ENCODE measurements at regions not wholly inside any gene's neighbourhood (a gene's known extent, or its start where the extent isn't known, plus 50 kb on each side); places are given as distances from the start of the nearest gene placed in this dataset.

GRCh38 chr4:79695848-79696247, 287.8 kb upstream of the GK2 start:
- Histone ChIP-seq H3K36me3 (ENCODE audit: insufficient read depth, low read length) (no peaks in the 10 kb centered on the region), H3K4me3 (ENCODE audit: low read depth, low read length, poor library complexity, severe bottlenecking) (no peak overlapping the region), H2AFZ (ENCODE audit: low read length) (no peak overlapping the region), H3K9me3 (ENCODE audit: low read length) (no peaks in the 10 kb centered on the region), H3F3A (ENCODE audit: insufficient read depth, low read length) (no peaks in the 10 kb centered on the region), H3K27me3 (ENCODE audit: insufficient read depth, low read length) (no peaks in the 10 kb centered on the region), H3K9ac (ENCODE audit: low read length) (no peak overlapping the region), H3K27ac (ENCODE audit: low read depth, low read length, poor library complexity, severe bottlenecking) (no peak overlapping the region), H3K79me2 (ENCODE audit: insufficient read depth, low read length) (no peaks in the 10 kb centered on the region), H3K4me2 (ENCODE audit: low read length) (no peak overlapping the region), H3K4me1 (ENCODE audit: insufficient read depth, low read length, severe bottlenecking) (no peaks in the 10 kb centered on the region), H4K20me1 (ENCODE audit: insufficient read depth, low read length) (no peaks in the 10 kb centered on the region), H3K9me2 (ENCODE audit: low read depth, low read length) (no peaks in the 10 kb centered on the region)
- TF ChIP-seq CTCF (IDR thresholded peaks at IDR 0.05; ENCODE audit: low read length) (no peak), EZH2 (IDR thresholded peaks at IDR 0.05; ENCODE audit: borderline replicate concordance, low read length) (no peak)

DNA sequence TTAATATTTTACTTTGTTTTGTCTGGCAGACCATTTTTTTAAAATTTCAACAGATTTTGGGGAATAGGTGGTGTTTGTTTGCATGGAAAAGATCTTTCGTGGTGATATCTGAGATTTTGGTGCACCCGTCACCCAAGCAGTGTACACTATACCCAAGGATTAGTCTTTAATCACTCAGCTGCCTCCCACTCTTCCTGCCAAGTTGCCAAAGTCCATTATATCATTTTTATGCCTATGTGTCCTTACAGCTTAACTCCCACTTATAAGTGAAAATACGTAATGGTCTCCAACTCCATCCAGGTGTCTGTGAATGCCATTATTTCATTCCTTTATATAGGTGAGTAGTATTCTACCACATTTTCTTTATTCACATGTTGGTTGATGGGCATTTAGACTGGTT, 281.7 kb upstream of the GK2 start:
- no peak overlapping the region for H2AFZ ChIP-seq (ENCODE audit: low read length)
- H3K9me3 ChIP-seq (ENCODE audit: low read length) = no peaks in the 10 kb centered on the region
- no peak overlapping the region for H3K4me2 ChIP-seq (ENCODE audit: low read length)
- H3K9me2 ChIP-seq (ENCODE audit: low read depth, low read length) = no peaks in the 10 kb centered on the region
- H3K27ac ChIP-seq (ENCODE audit: low read depth, low read length, poor library complexity, severe bottlenecking) = no peak overlapping the region
- H3K27me3 ChIP-seq (ENCODE audit: insufficient read depth, low read length) = no peaks in the 10 kb centered on the region
- no peaks in the 10 kb centered on the region for H3K36me3 ChIP-seq (ENCODE audit: insufficient read depth, low read length)
- no peaks in the 10 kb centered on the region for H3K79me2 ChIP-seq (ENCODE audit: insufficient read depth, low read length)
- TF ChIP-seq CTCF (IDR thresholded peaks at IDR 0.05; ENCODE audit: low read length) = no peak
- no peak for TF ChIP-seq EZH2 (IDR thresholded peaks at IDR 0.05; ENCODE audit: borderline replicate concordance, low read length)
- H3K4me3 ChIP-seq (ENCODE audit: low read depth, low read length, poor library complexity, severe bottlenecking) = no peak overlapping the region
- no peaks in the 10 kb centered on the region for H3K4me1 ChIP-seq (ENCODE audit: insufficient read depth, low read length, severe bottlenecking)
- H3F3A ChIP-seq (ENCODE audit: insufficient read depth, low read length) = no peaks in the 10 kb centered on the region
- H3K9ac ChIP-seq (ENCODE audit: low read length) = no peak overlapping the region
- H4K20me1 ChIP-seq (ENCODE audit: insufficient read depth, low read length) = no peaks in the 10 kb centered on the region

GRCh38 chr4:79688691-79689090, 280.7 kb upstream of the GK2 start:
- Histone ChIP-seq H4K20me1 (ENCODE audit: insufficient read depth, low read length) (no peaks in the 10 kb centered on the region), H3K4me2 (ENCODE audit: low read length) (no peak overlapping the region), H3K4me1 (ENCODE audit: insufficient read depth, low read length, severe bottlenecking) (no peaks in the 10 kb centered on the region), H3K27ac (ENCODE audit: low read depth, low read length, poor library complexity, severe bottlenecking) (no peak overlapping the region), H2AFZ (ENCODE audit: low read length) (no peak overlapping the region), H3K4me3 (ENCODE audit: low read depth, low read length, poor library complexity, severe bottlenecking) (no peak overlapping the region), H3K79me2 (ENCODE audit: insufficient read depth, low read length) (no peaks in the 10 kb centered on the region), H3K36me3 (ENCODE audit: insufficient read depth, low read length) (no peaks in the 10 kb centered on the region), H3K9ac (ENCODE audit: low read length) (no peak overlapping the region), H3K9me3 (ENCODE audit: low read length) (no peaks in the 10 kb centered on the region), H3K27me3 (ENCODE audit: insufficient read depth, low read length) (no peaks in the 10 kb centered on the region), H3F3A (ENCODE audit: insufficient read depth, low read length) (no peaks in the 10 kb centered on the region), H3K9me2 (ENCODE audit: low read depth, low read length) (no peaks in the 10 kb centered on the region)
- TF ChIP-seq EZH2 (IDR thresholded peaks at IDR 0.05; ENCODE audit: borderline replicate concordance, low read length) (no peak), CTCF (IDR thresholded peaks at IDR 0.05; ENCODE audit: low read length) (no peak)
